GM12878 (cell line): ENCODE measurements at regions not wholly inside any gene's neighbourhood (a gene's known extent, or its start where the extent isn't known, plus 50 kb on each side); places are given as distances from the start of the nearest gene placed in this dataset.

Experiments
- ATAC-seq: fragments of 200-7000 bp; cut with Tn5 transposase; 3 replicates; pipeline ENCODE4 v1.9.1; 2020; ENCODE audit warnings: mild to moderate bottlenecking, moderate library complexity
- BruUV-seq: library from RNA; stranded (reverse); fragments of 400-500 nt; replicated peaks from 2 replicates; lab custom pipeline; 2021; lab: Mats Ljungman, UMichigan
- CTCF ChIA-PET: fragments of 300-600 bp; sonication (Branson Sonifier 250); formaldehyde crosslinking; extraction: SDS; loops from one replicate; lab custom pipeline; 2021; ENCODE audit warnings: inconsistent platforms; lab: Yijun Ruan, JAX
- POLR2A ChIA-PET: fragments of 350-600 bp; formaldehyde crosslinking; extraction: SDS; loops from one replicate; lab custom pipeline; 2021; ENCODE audit warnings: inconsistent platforms; lab: Charles Lee
- RAD21 ChIA-PET: fragments of 300-600 bp; sonication (Branson Sonifier 250); formaldehyde crosslinking; loops from one replicate; lab custom pipeline; 2023; ENCODE audit warnings: antibody characterized with exemption; ENCODE audit not compliant: unreplicated experiment; lab: Charles Lee
- SMC1A ChIA-PET: fragments of 300-600 bp; sonication (Branson Sonifier 250); formaldehyde crosslinking; loops from one replicate; lab custom pipeline; 2023; ENCODE audit not compliant: unreplicated experiment, uncharacterized antibody; lab: Charles Lee
- DNase-seq: peaks from one replicate; pipeline ENCODE4 v3.0.0-alpha.2; 2011; ENCODE audit warnings: low read depth, low spot score
- FAIRE-seq: peaks from 3 replicates; lab custom pipeline; 2011; peaks lifted over from hg19 to GRCh38; lab: Jason Lieb, UNC
- H2AFZ ChIP-seq: 2 replicates; pipeline ENCODE4 v1.6.0; 2011; ENCODE audit warnings: low read depth, low read length, control low read depth; ENCODE audit not compliant: control insufficient read depth
- H3K27ac ChIP-seq: 2 replicates; pipeline ENCODE4 v1.5.1; 2011; ENCODE audit warnings: control low read depth; ENCODE audit not compliant: control insufficient read depth, insufficient read depth
- H3K27me3 ChIP-seq, 2 experiments: replicated peaks in 1 of 2; 2 replicates each; pipeline versions ENCODE4 v1.6.0 to v1.6.1; 2011; ENCODE audit warnings: low read length in 1 of 2; ENCODE audit not compliant: control insufficient read depth in 2 of 2, insufficient read depth in 2 of 2
- H3K36me3 ChIP-seq, 2 experiments: 2 replicates each; pipeline ENCODE4 v1.5.1; 2011; ENCODE audit warnings: low read length in 1 of 2; ENCODE audit not compliant: control insufficient read depth in 2 of 2, insufficient read depth in 2 of 2
- H3K4me1 ChIP-seq: 2 replicates; pipeline ENCODE4 v1.6.1; 2011; ENCODE audit warnings: mild to moderate bottlenecking, low read length, moderate library complexity, mixed read lengths; ENCODE audit not compliant: control insufficient read depth, insufficient read depth
- H3K4me2 ChIP-seq: 2 replicates; pipeline ENCODE4 v1.6.0; 2011; ENCODE audit warnings: control low read depth; ENCODE audit not compliant: control insufficient read depth, insufficient read depth
- H3K4me3 ChIP-seq: fragments of 200-600 bp; sonication (generic); 2 replicates; pipeline ENCODE4 v1.5.1; 2016
- H3K79me2 ChIP-seq: 2 replicates; pipeline ENCODE4 v1.6.0; 2011; ENCODE audit warnings: low read length; ENCODE audit not compliant: control insufficient read depth, insufficient read depth
- H3K9ac ChIP-seq: 2 replicates; pipeline ENCODE4 v1.8.0; 2011; ENCODE audit warnings: low read length, control low read depth, mixed read lengths; ENCODE audit not compliant: control insufficient read depth, insufficient read depth
- H3K9me3 ChIP-seq: replicated peaks from 3 replicates; pipeline ENCODE4 v1.5.1; 2011; ENCODE audit warnings: mild to moderate bottlenecking, low read length; ENCODE audit not compliant: control insufficient read depth, insufficient read depth
- H4K20me1 ChIP-seq: 2 replicates; pipeline ENCODE4 v1.6.0; 2011; ENCODE audit not compliant: control insufficient read depth, insufficient read depth
- CBX5 ChIP-seq: sonication (generic); IDR thresholded peaks from 2 replicates; pipeline ENCODE4 v1.6.1; 2016; ENCODE audit warnings: low read depth, moderate library complexity, mild to moderate bottlenecking, inconsistent platforms
- CEBPB ChIP-seq, 2 experiments: fragments of 150-350 bp in 1 of 2; IDR thresholded peaks; 2 replicates each; pipeline ENCODE4 v1.6.1; 2012 to 2014; ENCODE audit warnings: low read depth in 2 of 2, low read length in 2 of 2, borderline replicate concordance in 1 of 2, inconsistent platforms in 1 of 2
- CHD4 ChIP-seq: fragments of 200-600 bp; sonication (generic); IDR thresholded peaks from 2 replicates; pipeline ENCODE4 v1.6.1; 2016; ENCODE audit warnings: mild to moderate bottlenecking
- FOS ChIP-seq: IDR thresholded peaks from 3 replicates; pipeline ENCODE4 v1.6.1; 2011; ENCODE audit warnings: borderline replicate concordance; ENCODE audit not compliant: insufficient read length; ENCODE audit errors: extremely low read depth
- MEF2B ChIP-seq: fragments of 450-650 bp; IDR thresholded peaks from 2 replicates; pipeline ENCODE4 v1.6.1; 2018; ENCODE audit warnings: mild to moderate bottlenecking, moderate library complexity; ENCODE audit not compliant: partially characterized antibody, poor library complexity, severe bottlenecking
- NBN ChIP-seq: fragments of 450-650 bp; IDR thresholded peaks from 2 replicates; pipeline ENCODE4 v1.6.1; 2016
- NFXL1 ChIP-seq: fragments of 450-650 bp; IDR thresholded peaks from 2 replicates; pipeline ENCODE4 v1.6.1; 2017; ENCODE audit warnings: antibody characterized with exemption, mild to moderate bottlenecking, borderline replicate concordance
- NR2F1 ChIP-seq: fragments of 450-650 bp; conservative IDR thresholded peaks from 2 replicates; pipeline ENCODE4 v1.6.1; 2017; ENCODE audit warnings: mild to moderate bottlenecking
- RELA ChIP-seq: fragments of 450-650 bp; IDR thresholded peaks from 2 replicates; pipeline ENCODE4 v1.8.0; 2014; ENCODE audit warnings: borderline replicate concordance; ENCODE audit not compliant: partially characterized antibody
- RUNX3 ChIP-seq: IDR thresholded peaks from 2 replicates; pipeline ENCODE4 v1.6.1; 2012; ENCODE audit warnings: low read length, inconsistent platforms
- SIX5 ChIP-seq: IDR thresholded peaks from 2 replicates; pipeline ENCODE4 v1.6.1; 2011; ENCODE audit warnings: mild to moderate bottlenecking, low read depth, low read length, moderate library complexity; ENCODE audit not compliant: severe bottlenecking
- TARDBP ChIP-seq: IDR thresholded peaks from 2 replicates; pipeline ENCODE4 v1.6.1; 2016; ENCODE audit warnings: borderline replicate concordance
- ZNF622 ChIP-seq: fragments of 450-650 bp; IDR thresholded peaks from 2 replicates; pipeline ENCODE4 v1.6.1; 2017; ENCODE audit warnings: mild to moderate bottlenecking, inconsistent platforms
- ZSCAN29 ChIP-seq: fragments of 450-650 bp; IDR thresholded peaks from 2 replicates; pipeline ENCODE4 v1.6.1; 2017; ENCODE audit warnings: mild to moderate bottlenecking, moderate library complexity
- WGBS: methylation state at CpG from one replicate; pipeline ENCODE4 v1.1.6; 2016; ENCODE audit warnings: low lambda C conversion rate; ENCODE audit not compliant: insufficient replicate concordance, insufficient coverage; ENCODE audit errors: missing lambda C conversion rate; 5-methylcytosine and 5-hydroxymethylcytosine counted together
- in situ Hi-C: fragments of 300-500 bp; cut with MboI; formaldehyde crosslinking; loops from 9 replicates; pipeline ENCODE4 v1.14.3; 2018; ENCODE audit warnings: mixed read lengths
- intact Hi-C: fragments of 100-400 bp; cut with micrococcal nuclease; formaldehyde crosslinking; loops from one replicate; pipeline ENCODE4 v1.14.2; 2022; ENCODE audit not compliant: unreplicated experiment
- TF ChIP-seq, protein P1 (sequence below): fragments of 450-650 bp; conservative IDR thresholded peaks from 2 replicates; pipeline ENCODE4 v1.6.1; 2017; ENCODE audit warnings: mild to moderate bottlenecking, moderate library complexity
- TF ChIP-seq, protein P2 (sequence below): IDR thresholded peaks from 2 replicates; pipeline ENCODE4 v1.6.1; 2011; ENCODE audit warnings: borderline replicate concordance, low read depth, mild to moderate bottlenecking, moderate library complexity, mixed read lengths, low read length; ENCODE audit not compliant: insufficient read depth; ENCODE audit errors: extremely low read length

DNA sequence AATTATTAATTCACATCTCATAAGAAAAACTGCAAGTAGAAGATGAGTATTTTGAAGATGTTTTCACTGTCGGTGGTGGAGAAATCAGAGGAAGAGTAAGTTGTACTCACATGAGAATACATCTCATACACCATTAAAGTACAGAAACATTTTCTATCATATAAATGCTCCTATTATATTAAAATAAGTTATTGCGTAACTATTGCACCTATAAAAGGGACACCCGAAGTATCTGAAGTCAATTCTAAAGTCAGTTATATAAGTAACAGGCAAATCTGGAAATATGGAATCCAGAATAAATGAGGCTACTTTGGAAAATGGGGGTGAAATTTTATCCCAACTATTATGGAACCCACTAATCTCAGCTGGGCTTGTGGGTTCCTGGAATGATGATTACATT lies 103.3 kb downstream of the FAM76B start:
- Histone ChIP-seq H3K4me2 (no peak overlapping the region), H3K9me3 (no peaks in the 10 kb centered on the region), H3K4me3 (no peak overlapping the region), H3K4me1 (no peaks in the 10 kb centered on the region; the same call in 1 of the 2 replicates), H3K27ac (no peak overlapping the region), H3K36me3 (no peaks in the 10 kb centered on the region), H4K20me1 (no peaks in the 10 kb centered on the region), H2AFZ (no peak overlapping the region), H3K79me2 (no peaks in the 10 kb centered on the region), H3K27me3 (no peaks in the 10 kb centered on the region; a peak in 1 of 4 replicates), H3K9ac (no peak overlapping the region)
- FAIRE-seq (no peak), ATAC-seq (no peak), DNase-seq (no peak)
- intact Hi-C loops, result loop anchor here (5.0 kb wide), 1 partner anchor 129 kb away; no protein-coding TSS in a partner anchor
- in situ Hi-C loops, result no loop called here
- BruUV-seq, result no TSS peak
- POLR2A ChIA-PET, result no interaction called here
- RAD21 ChIA-PET, result interaction anchor here (2.4 kb wide), 1 partner anchor 532 kb away, joined by 5 read pairs; no protein-coding TSS in a partner anchor
- CTCF ChIA-PET, result interaction anchor here (1.2 kb wide), 1 partner anchor 12 kb away, joined by 5 read pairs; no protein-coding TSS in a partner anchor
- 95% methylated on average over 3 of the region's 3 CpGs for WGBS
- TF ChIP-seq NR2F1, result no peak
- TF ChIP-seq, protein P1, sequence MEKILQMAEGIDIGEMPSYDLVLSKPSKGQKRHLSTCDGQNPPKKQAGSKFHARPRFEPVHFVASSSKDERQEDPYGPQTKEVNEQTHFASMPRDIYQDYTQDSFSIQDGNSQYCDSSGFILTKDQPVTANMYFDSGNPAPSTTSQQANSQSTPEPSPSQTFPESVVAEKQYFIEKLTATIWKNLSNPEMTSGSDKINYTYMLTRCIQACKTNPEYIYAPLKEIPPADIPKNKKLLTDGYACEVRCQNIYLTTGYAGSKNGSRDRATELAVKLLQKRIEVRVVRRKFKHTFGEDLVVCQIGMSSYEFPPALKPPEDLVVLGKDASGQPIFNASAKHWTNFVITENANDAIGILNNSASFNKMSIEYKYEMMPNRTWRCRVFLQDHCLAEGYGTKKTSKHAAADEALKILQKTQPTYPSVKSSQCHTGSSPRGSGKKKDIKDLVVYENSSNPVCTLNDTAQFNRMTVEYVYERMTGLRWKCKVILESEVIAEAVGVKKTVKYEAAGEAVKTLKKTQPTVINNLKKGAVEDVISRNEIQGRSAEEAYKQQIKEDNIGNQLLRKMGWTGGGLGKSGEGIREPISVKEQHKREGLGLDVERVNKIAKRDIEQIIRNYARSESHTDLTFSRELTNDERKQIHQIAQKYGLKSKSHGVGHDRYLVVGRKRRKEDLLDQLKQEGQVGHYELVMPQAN, result no peak
- TF ChIP-seq RELA, result no peak
- no peak for TF ChIP-seq ZNF622
- no peak for TF ChIP-seq NBN
- no peak for TF ChIP-seq ZSCAN29
- no peak for TF ChIP-seq SIX5
- TF ChIP-seq, protein P2, sequence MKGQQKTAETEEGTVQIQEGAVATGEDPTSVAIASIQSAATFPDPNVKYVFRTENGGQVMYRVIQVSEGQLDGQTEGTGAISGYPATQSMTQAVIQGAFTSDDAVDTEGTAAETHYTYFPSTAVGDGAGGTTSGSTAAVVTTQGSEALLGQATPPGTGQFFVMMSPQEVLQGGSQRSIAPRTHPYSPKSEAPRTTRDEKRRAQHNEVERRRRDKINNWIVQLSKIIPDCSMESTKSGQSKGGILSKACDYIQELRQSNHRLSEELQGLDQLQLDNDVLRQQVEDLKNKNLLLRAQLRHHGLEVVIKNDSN, result no peak
- no peak for TF ChIP-seq CEBPB (IDR thresholded peaks at IDR 0.05; ENCODE audit: borderline replicate concordance in 1 of 2, low read depth in 2 of 2, low read length in 2 of 2)
- no peak for TF ChIP-seq FOS
- no peak for TF ChIP-seq CHD4
- TF ChIP-seq RUNX3, result no peak
- TF ChIP-seq NFXL1, result no peak
- no peak for TF ChIP-seq TARDBP
- TF ChIP-seq MEF2B, result no peak
- no peak for TF ChIP-seq CBX5
- SMC1A ChIA-PET, result interaction anchor here (1.2 to 8.6 kb wide), 2 partner anchors 7 to 90 kb away, joined by 4 to 71 read pairs; no protein-coding TSS in a partner anchor
